Gastrocnemius medialis (tissue), 4 donors: ENCODE measurements at regions not wholly inside any gene's neighbourhood (a gene's known extent, or its start where the extent isn't known, plus 50 kb on each side); places are given as distances from the start of the nearest gene placed in this dataset.

Experiments
- ATAC-seq, 2 donors: fragments of 150-250 bp; one replicate each; pipeline ENCODE4 v1.9.1; 2016
- DNase-seq, 2 donors: peaks; one replicate each; pipeline ENCODE4 v3.0.0-alpha.2; 2019
- H3K27ac ChIP-seq, 4 donors: fragments of 200-600 bp; sonication (generic); 1 replicate in 1 of 4; 2 replicates in 3 of 4; pipeline ENCODE4 v1.5.1; 2016 to 2018; ENCODE audit warnings: mild to moderate bottlenecking in 2 of 4, moderate library complexity in 1 of 4
- H3K27me3 ChIP-seq, 3 donors: fragments of 200-600 bp; sonication (generic) in 2 of 3; 1 replicate in 1 of 3; 2 replicates in 2 of 3; pipeline versions ENCODE4 v1.5.1 to v1.6.0; 2016 to 2019; ENCODE audit warnings: mild to moderate bottlenecking in 1 of 3, moderate library complexity in 1 of 3
- H3K36me3 ChIP-seq, 2 donors: fragments of 200-600 bp; sonication (generic) in 1 of 2; one replicate each; pipeline ENCODE4 v1.5.1; 2017 to 2018
- H3K4me1 ChIP-seq, 2 donors: fragments of 200-600 bp; sonication (generic) in 1 of 2; one replicate each; pipeline ENCODE4 v1.5.1; 2016 to 2017; ENCODE audit warnings: mild to moderate bottlenecking in 2 of 2
- H3K4me3 ChIP-seq, 4 donors: fragments of 200-600 bp; sonication (generic) in 3 of 4; 1 replicate in 1 of 4; 2 replicates in 3 of 4; pipeline ENCODE4 v1.5.1; 2016 to 2019; ENCODE audit warnings: mild to moderate bottlenecking in 2 of 4
- H3K9me3 ChIP-seq, 3 donors: fragments of 200-600 bp; sonication (generic) in 2 of 3; 1 replicate in 1 of 3; 2 replicates in 2 of 3; pipeline ENCODE4 v1.5.1; 2016 to 2019
- CTCF ChIP-seq, 5 experiments: fragments of 450-650 bp in 3 of 5; fragments of 200-600 bp in 2 of 5; sonication (generic) in 2 of 5; IDR thresholded peaks in 4 of 5; conservative IDR thresholded peaks in 1 of 5; 1 replicate in 4 of 5; 2 replicates in 1 of 5; pipeline ENCODE4 v1.5.1; 2016 to 2019; ENCODE audit warnings: antibody characterized with exemption in 5 of 5, mild to moderate bottlenecking in 3 of 5, moderate library complexity in 3 of 5
- POLR2A ChIP-seq, 2 donors: fragments of 450-650 bp; IDR thresholded peaks; one replicate each; pipeline ENCODE4 v1.6.1; 2017; ENCODE audit warnings: antibody characterized with exemption in 2 of 2, mild to moderate bottlenecking in 2 of 2, moderate library complexity in 2 of 2
- in situ Hi-C, 4 donors: fragments of 200-750 bp; cut with MboI; loops; one replicate each; pipeline versions ENCODE4 v1.15.0 to v1.8.0; 2017; ENCODE audit warnings: low sequenced_read_pairs in 4 of 4
- intact Hi-C: fragments of 100-400 bp; cut with DNase I; formaldehyde crosslinking; loops from one replicate; pipeline ENCODE4 v1.15.1; 2023; ENCODE audit warnings: low total_unique reads

DNA sequence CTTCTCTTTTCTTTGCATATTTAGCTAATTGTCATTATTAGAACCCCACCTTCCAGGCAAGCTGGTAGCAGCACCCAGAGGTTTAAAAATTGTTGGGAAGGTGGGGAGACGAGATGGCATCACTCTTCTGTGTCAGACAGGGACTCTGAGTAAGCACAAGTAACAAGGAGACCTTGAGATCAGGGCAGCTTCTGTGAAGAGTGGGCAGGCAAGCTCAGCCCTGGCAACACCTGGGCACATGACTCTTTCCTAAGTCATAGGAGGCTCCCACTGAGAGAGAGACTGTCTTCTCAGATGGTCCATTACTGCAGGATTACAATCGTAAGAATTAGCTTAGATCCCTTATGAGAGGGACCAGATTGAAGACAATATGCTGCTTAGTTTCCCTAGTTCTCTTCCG is 183.5 kb downstream of the BRINP2 start:
- Histone ChIP-seq H3K9me3 (no peaks in the 10 kb centered on the region), H3K4me3 (no peak overlapping the region), H3K27me3 (peaks cover 0 to 2% (median 0%) of the 10 kb centered on the region in 3 donors), H3K4me1 (no peaks in the 10 kb centered on the region), H3K27ac (no peak overlapping the region), H3K36me3 (no peaks in the 10 kb centered on the region)
- intact Hi-C loops = loop anchor here (2.0 kb wide), 1 partner anchor 97 kb away; no protein-coding TSS in a partner anchor
- ATAC-seq = no peak
- no peak for TF ChIP-seq CTCF (IDR thresholded peaks at IDR 0.05 in 4 of 5, conservative IDR thresholded peaks at IDR 0.05 in 1 of 5)
- TF ChIP-seq POLR2A (IDR thresholded peaks at IDR 0.05) = no peak
- in situ Hi-C loops = no loop called here
- DNase-seq = no peak

DNA sequence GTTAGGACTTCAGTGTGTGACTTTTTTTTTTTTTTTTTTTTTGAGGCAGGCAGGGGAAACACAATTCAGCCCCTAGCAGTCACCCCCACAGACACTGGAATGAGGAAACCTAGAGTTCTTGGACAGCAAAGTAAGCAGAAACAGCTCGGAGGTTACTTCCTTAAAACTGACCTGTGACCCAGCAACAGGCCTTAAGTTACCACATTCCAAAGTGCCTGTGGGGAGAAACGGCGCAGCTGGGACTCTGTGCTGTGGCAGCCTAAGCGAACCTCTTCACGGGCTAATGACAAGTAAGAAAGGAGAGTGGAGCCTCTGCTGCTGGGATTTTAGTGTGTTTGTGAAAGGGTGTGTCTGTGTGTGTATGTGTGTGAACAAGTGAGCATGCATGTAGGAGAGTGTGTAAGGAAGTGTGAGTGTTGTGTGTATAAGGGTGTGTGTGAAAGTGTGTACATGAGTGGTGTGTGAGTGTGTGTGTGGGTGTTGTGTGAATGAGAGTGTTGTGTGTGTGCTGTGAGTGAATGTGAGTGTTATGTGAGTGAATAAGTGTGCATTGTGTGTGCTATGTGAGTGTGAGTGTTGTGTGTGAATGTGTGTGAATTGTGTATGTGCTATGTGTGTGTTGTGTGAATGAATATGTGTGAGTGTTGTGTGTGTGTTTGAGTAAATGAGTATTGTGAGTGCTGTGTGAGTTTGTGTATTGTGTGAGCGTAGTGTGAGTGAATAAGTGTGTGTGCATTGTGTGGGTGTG is 180.8 kb downstream of the BRINP2 start:
- ATAC-seq (no peak), DNase-seq (no peak)
- H3K9me3 ChIP-seq = no peaks in the 10 kb centered on the region
- in situ Hi-C loops (no loop called here), intact Hi-C loops (no loop called here)
- H3K4me1 ChIP-seq = no peaks in the 10 kb centered on the region
- H3K27me3 ChIP-seq = peaks cover 0 to 2% (median 0%) of the 10 kb centered on the region in 3 donors
- no peaks in the 10 kb centered on the region for H3K36me3 ChIP-seq
- no peak overlapping the region for H3K27ac ChIP-seq
- H3K4me3 ChIP-seq = no peak overlapping the region
- TF ChIP-seq POLR2A (IDR thresholded peaks at IDR 0.05) = no peak
- no peak for TF ChIP-seq CTCF (IDR thresholded peaks at IDR 0.05 in 4 of 5, conservative IDR thresholded peaks at IDR 0.05 in 1 of 5)

- H3K4me3 ChIP-seq = no peak overlapping the region
- intact Hi-C loops = no loop called here
Observed at GRCh38 chr1:177346790-177347359, 176.1 kb downstream of the BRINP2 start.

DNA sequence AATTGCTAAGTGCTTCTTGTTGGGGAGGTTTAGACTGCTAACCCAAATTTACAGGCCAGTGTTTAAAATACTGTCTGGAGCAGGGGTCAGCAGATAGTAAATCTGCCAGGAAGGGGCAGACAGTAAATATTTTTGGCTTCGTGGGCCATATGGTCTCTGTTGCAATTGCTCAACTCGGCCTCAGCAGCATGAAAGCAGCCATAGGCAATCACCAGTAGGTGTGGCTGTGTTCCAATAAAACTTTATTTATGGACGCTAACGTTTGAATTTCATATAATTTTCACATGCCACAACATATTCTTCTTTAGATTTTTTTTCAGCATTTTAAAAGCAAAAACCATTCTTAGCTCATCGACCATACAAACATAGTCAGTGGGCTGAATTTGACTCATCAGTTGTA is 172.7 kb downstream of the BRINP2 start:
- peaks cover 0 to 5% (median 3%) of the 10 kb centered on the region in 3 donors for H3K27me3 ChIP-seq
- ATAC-seq = no peak
- H3K4me3 ChIP-seq = no peak overlapping the region
- H3K27ac ChIP-seq = no peak overlapping the region
- intact Hi-C loops (no loop called here), in situ Hi-C loops (no loop called here)
- H3K36me3 ChIP-seq = no peaks in the 10 kb centered on the region
- no peak for DNase-seq
- no peaks in the 10 kb centered on the region for H3K9me3 ChIP-seq
- TF ChIP-seq CTCF (IDR thresholded peaks at IDR 0.05 in 4 of 5, conservative IDR thresholded peaks at IDR 0.05 in 1 of 5) = no peak
- no peak for TF ChIP-seq POLR2A (IDR thresholded peaks at IDR 0.05)
- H3K4me1 ChIP-seq = no peaks in the 10 kb centered on the region

More at GRCh38 chr1:177346790-177347359, 176.1 kb downstream of the BRINP2 start:
- DNase-seq = no peak
- Histone ChIP-seq H3K27me3 (no peaks in the 10 kb centered on the region), H3K9me3 (no peaks in the 10 kb centered on the region), H3K36me3 (no peaks in the 10 kb centered on the region), H3K27ac (no peak overlapping the region), H3K4me1 (no peaks in the 10 kb centered on the region)
- in situ Hi-C loops = no loop called here
- ATAC-seq = no peak
- no peak for TF ChIP-seq CTCF (IDR thresholded peaks at IDR 0.05 in 4 of 5, conservative IDR thresholded peaks at IDR 0.05 in 1 of 5)
- no peak for TF ChIP-seq POLR2A (IDR thresholded peaks at IDR 0.05)
